OCI-LY7 (cell line): ENCODE measurements at regions not wholly inside any gene's neighbourhood (a gene's known extent, or its start where the extent isn't known, plus 50 kb on each side); places are given as distances from the start of the nearest gene placed in this dataset.

Experiments
- CTCF ChIP-seq: fragments of 200-600 bp; sonication (generic); conservative IDR thresholded peaks from 2 replicates; pipeline ENCODE4 v1.5.1; 2014; ENCODE audit warnings: mild to moderate bottlenecking, antibody characterized with exemption, low read length, moderate library complexity, mixed read lengths
- EZH2phosphoT487 ChIP-seq: fragments of 200-600 bp; sonication (generic); IDR thresholded peaks from 2 replicates; pipeline ENCODE4 v1.6.1; 2018; ENCODE audit warnings: low read depth, borderline replicate concordance, mild to moderate bottlenecking, mixed run types, antibody characterized with exemption, low read length, moderate library complexity, mixed read lengths

DNA sequence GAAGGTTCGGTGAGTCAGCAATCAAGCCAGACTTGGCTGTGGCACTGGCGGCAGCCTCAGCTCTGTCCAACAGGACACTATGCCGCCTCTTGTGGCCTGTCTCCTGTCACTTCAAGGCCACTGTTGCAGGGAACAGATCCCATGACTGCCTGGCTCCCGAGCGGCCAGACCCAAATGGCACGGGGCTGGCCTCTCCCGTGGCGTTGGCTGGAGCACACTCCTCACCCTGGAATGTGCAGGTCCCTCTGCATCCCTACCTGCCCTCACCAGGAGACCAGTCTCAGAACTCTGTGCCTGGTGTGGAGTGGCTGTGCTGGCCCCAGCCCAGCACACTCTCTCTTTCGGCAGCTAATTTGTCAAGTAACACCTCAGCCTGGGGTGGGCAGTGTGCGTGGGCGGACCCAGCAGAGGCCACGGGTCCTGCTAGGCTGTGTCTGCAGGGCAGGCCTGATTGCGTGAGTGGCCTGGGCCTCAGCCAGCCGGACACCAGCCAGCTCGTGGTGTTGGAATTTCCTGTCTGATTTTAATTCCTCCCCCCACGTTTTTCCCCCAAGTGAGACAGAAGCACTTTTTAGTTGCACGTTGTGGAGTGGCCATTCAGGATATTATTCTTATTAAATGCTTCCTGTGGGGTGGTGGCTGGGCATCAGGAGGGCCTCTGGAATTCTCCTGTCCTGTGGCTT is 179.3 kb downstream of the GLI2 start:
- TF ChIP-seq CTCF = no peak
- no peak for TF ChIP-seq EZH2phosphoT487
